Subcutaneous abdominal adipose tissue (tissue), 5 donors: ENCODE measurements at regions not wholly inside any gene's neighbourhood (a gene's known extent, or its start where the extent isn't known, plus 50 kb on each side); places are given as distances from the start of the nearest gene placed in this dataset.

Source experiments
- H3K27ac ChIP-seq: one replicate; pipeline ENCODE4 v1.7.0; 2013; ENCODE audit warnings: low read depth, mild to moderate bottlenecking, inconsistent platforms, low read length, moderate library complexity
- H3K27me3 ChIP-seq, 5 donors: one replicate each; pipeline ENCODE4 v1.7.0; 2013; ENCODE audit warnings: low read length in 5 of 5, inconsistent platforms in 1 of 5; ENCODE audit not compliant: control insufficient read depth in 5 of 5, insufficient read depth in 4 of 5
- H3K36me3 ChIP-seq, 5 donors: one replicate each; pipeline ENCODE4 v1.7.0; 2013; ENCODE audit warnings: low read length in 5 of 5; ENCODE audit not compliant: control insufficient read depth in 5 of 5, insufficient read depth in 5 of 5
- H3K4me1 ChIP-seq, 5 donors: one replicate each; pipeline ENCODE4 v1.7.0; 2013; ENCODE audit warnings: low read length in 5 of 5, mild to moderate bottlenecking in 3 of 5, moderate library complexity in 1 of 5; ENCODE audit not compliant: control insufficient read depth in 5 of 5, insufficient read depth in 5 of 5
- H3K4me3 ChIP-seq, 5 donors: one replicate each; pipeline ENCODE4 v1.7.0; 2013; ENCODE audit warnings: low read length in 5 of 5, low read depth in 1 of 5
- H3K9ac ChIP-seq, 5 donors: one replicate each; pipeline ENCODE4 v1.7.0; 2013; ENCODE audit warnings: low read length in 5 of 5, mild to moderate bottlenecking in 4 of 5, moderate library complexity in 3 of 5
- H3K9me3 ChIP-seq, 5 donors: one replicate each; pipeline ENCODE4 v1.7.0; 2013; ENCODE audit warnings: low read length in 5 of 5; ENCODE audit not compliant: control insufficient read depth in 5 of 5
- donor health status: healthy.
- donor health status: healthy.
- donor health status: healthy.
- donor health status: healthy.
- donor health status: healthy.

DNA sequence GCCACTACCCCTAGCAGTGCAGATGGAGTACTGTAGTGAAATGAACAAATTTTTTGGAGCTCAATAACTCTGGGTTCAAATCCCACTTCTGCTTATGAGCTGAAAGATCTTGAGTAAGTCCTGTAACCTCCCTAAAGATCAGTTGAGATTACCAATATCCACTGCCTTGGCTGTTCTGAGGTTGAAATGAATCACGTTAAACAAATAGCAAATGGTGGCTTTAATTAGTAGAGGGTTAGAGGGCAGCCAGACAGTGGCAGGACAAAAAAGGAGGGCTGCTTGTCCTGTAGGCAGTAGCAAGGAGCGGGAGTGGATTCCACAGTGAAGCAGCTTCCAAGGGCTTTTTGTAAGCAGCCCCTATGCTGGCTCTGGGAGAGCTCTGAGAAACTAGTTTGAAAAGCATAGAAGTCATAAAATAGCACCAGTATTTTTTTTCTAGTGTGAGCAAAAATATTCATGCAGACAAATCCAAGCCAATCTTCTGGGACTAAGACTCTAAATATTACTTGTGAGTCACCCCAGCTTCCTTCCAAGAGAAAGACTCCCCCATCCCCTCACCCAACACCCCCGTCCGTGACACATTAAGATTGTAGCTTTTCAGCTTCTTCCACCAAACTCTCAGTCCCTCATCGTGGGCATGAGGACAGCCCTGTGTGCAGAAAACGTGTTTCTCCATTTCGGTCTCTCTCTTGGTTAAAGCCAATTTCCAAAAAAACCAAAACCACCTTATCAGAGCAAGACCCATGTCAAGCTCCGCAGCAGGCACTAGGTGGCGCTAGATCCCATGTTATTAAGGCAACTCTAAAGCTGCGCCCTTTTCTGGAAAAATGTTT, 123.5 kb upstream of the LGALSL start:
- Histone ChIP-seq H3K27ac (peak overlapping the region; percentile 97), H3K4me3 (peak overlapping the region; percentile 25 to 56 (median 46)), H3K4me1 (peaks cover 7 to 40% (median 28%) of the 10 kb centered on the region in 5 donors), H3K36me3 (no peaks in the 10 kb centered on the region), H3K27me3 (no peaks in the 10 kb centered on the region), H3K9me3 (no peaks in the 10 kb centered on the region), H3K9ac (peak overlapping the region; percentile 49 to 66 (median 57))

DNA sequence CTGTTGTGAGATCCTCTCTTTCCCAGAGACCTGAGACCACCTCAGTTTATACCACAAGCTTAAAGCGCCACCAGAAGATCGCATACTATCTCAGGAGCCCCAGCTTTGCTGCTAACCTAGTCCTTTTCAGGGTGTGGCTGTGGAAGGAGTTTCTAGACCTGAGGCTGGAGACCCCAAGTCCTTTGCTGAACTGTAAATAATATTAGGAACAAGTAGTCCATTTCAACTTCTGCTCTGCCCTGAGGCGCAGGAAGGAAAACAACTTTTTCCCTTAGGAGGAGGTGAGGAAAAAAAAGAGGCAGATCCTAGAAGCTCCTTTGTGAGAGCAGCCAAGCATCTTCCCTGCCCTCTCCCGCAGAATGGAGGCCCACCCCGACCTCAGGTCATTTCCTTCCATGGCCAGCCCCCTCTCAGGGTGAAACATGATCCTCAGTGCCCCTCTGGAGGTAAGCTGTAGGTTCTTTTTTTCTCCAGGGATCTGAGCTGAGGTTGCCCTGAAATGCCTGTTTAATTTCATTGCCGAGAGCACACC, 122.8 kb upstream of the LGALSL start:
- peaks cover 7 to 40% (median 28%) of the 10 kb centered on the region in 5 donors for H3K4me1 ChIP-seq
- no peaks in the 10 kb centered on the region for H3K36me3 ChIP-seq
- H3K27ac ChIP-seq = peak overlapping the region; percentile 97
- H3K4me3 ChIP-seq = peak overlapping the region in 4 of 5 donors; percentile 44 to 56 (median 48)
- H3K9me3 ChIP-seq = no peaks in the 10 kb centered on the region
- H3K27me3 ChIP-seq = no peaks in the 10 kb centered on the region
- peak overlapping the region in 4 of 5 donors; percentile 49 to 66 (median 56) for H3K9ac ChIP-seq

DNA sequence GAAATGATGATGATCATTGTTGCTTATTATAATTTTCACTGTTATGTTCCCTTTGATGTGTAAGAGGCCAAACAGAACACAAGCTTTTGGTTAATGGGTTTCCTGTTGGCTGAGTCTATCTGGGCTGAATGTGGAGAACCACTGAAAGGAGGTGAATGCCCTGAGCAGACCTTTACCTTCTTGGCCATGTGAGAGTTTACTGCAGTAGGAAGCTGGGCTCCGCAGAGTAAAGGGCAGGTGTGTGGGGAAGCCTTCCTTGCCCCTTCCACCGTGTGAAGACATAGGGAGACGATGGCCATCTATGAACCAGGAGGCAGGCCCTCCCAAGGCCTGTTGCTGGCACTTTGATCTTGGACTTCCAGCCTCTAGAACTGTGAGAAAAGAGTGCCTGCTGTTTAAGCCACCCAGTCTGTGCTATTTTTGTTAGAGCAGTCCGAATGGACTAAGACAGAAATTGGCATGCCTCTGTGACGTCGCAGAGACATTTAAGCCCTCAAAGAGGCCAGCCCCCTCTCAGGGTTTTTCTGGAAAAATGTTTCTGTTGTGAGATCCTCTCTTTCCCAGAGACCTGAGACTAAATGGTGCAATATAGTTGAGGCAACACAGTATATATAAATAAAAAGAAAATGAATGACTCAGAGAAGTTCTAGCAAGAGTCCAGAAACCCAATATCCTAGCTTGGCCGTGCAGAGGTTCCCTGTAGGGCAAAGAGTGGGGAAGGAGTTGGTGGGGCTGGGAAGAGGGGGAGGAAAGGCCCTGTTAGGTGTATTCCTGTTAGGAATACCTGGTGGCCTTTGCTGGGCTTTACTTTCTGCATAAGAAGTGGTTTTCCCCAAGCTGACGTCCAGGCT, 121.9 kb upstream of the LGALSL start:
- Histone ChIP-seq H3K27me3 (no peaks in the 10 kb centered on the region), H3K4me1 (peaks cover 7 to 40% (median 28%) of the 10 kb centered on the region in 5 donors), H3K9me3 (no peaks in the 10 kb centered on the region), H3K9ac (no peak overlapping the region), H3K36me3 (no peaks in the 10 kb centered on the region), H3K4me3 (no peak overlapping the region), H3K27ac (peak overlapping the region; percentile 97)

DNA sequence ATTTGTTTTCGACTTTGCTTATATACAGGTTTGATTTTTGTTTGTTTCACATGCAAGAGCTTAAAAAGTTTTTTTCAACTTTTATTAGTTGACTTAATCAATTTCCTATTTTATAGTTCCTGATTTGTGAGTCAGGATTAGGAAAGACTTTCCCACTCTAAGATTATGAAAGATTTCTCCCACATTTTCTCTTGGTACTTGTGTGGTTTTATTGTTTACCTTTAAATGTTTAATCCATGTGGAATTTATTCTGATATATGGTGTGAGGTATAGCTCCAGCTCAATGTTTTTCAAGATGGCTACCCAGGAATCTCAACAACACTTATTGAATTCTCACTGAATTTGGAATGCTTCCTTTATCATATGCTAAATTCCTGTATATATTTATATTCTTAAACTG, 117.8 kb upstream of the LGALSL start:
- no peak overlapping the region for H3K4me3 ChIP-seq
- H3K27me3 ChIP-seq = no peaks in the 10 kb centered on the region
- no peaks in the 10 kb centered on the region for H3K9me3 ChIP-seq
- H3K4me1 ChIP-seq = peaks cover 0 to 9% (median 2%) of the 10 kb centered on the region in 5 donors
- H3K9ac ChIP-seq = no peak overlapping the region
- no peaks in the 10 kb centered on the region for H3K36me3 ChIP-seq
- no peak overlapping the region for H3K27ac ChIP-seq

DNA sequence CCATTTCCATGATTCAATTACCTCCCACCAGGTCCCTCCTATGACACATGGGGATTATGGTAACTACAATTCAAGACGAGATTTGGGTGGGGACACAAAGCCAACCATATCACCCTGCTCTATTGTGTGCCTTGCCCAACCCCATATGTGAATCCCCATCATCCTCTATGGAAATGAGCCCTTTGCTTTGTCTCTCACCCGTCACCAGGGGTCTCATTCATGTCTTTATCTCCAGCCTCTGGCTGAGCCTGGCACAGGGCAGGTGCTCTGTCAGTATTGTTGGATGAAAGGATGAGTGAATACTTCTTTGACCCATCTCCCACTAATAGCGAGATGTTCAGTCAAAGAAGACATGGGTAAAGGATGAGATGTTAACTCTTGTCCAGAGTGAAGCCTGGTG, 116.6 kb upstream of the LGALSL start:
- H3K27me3 ChIP-seq = no peaks in the 10 kb centered on the region
- no peaks in the 10 kb centered on the region for H3K9me3 ChIP-seq
- H3K27ac ChIP-seq = no peak overlapping the region

DNA sequence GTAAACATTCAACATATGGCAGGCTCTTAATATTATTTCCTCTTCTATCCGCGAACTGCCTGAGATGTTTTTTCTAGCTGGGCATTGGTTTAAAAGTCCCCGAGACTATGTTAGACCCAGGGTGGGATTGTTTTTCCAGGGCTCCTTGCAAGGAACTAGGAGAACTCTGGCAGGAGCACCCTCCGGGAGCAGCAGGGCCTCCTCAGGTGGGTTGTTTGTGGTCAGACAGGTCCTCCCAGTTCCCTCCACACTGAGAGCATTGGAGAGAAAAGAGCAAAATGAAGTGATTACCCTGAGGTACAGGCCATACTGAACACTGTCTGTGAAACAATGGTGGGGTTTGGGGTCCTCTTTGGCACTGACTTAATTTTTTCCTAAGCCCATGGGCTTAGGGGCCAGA, 115.9 kb upstream of the LGALSL start:
- H3K4me3 ChIP-seq = no peak overlapping the region
- H3K9ac ChIP-seq = no peak overlapping the region
- H3K27ac ChIP-seq = no peak overlapping the region
- H3K4me1 ChIP-seq = no peaks in the 10 kb centered on the region
- no peaks in the 10 kb centered on the region for H3K36me3 ChIP-seq
- H3K27me3 ChIP-seq = no peaks in the 10 kb centered on the region
- no peaks in the 10 kb centered on the region for H3K9me3 ChIP-seq

More for the DNA sequence above, 116.6 kb upstream of the LGALSL start:
- H3K4me3 ChIP-seq = no peak overlapping the region
- H3K9ac ChIP-seq = no peak overlapping the region
- H3K36me3 ChIP-seq = no peaks in the 10 kb centered on the region
- H3K4me1 ChIP-seq = no peaks in the 10 kb centered on the region

DNA sequence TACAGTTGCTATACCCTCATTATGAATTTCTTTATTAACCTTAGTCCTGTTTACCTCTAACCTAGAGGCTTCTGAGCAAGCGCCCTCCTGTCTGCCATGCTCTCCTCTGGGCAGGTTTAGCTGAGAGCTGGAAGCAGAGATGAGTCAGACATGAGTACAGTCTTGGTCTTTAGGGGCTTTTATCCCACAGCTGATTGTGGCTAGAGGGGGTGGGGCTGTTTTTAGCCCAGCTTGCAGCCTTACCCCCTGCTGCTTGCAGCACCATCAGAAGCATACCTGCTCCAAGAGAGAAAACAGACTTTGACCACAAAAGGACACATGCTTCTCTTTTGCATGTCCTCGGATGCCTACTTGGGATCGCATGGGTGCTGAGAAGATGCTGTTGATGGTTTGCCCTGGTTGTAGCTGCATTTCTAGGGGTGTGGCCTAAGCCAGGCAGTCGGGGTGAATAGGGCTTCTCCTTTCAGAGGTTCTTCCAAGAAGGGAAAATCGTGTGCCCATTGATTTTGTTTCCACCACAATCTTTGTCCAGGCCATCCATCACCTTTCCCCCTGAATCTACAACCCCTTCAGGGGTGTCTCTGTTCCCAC, 115.0 kb upstream of the LGALSL start:
- no peak overlapping the region for H3K9ac ChIP-seq
- H3K36me3 ChIP-seq = no peaks in the 10 kb centered on the region
- no peaks in the 10 kb centered on the region for H3K27me3 ChIP-seq
- H3K27ac ChIP-seq = no peak overlapping the region
- no peaks in the 10 kb centered on the region for H3K4me1 ChIP-seq
- H3K4me3 ChIP-seq = no peak overlapping the region
- H3K9me3 ChIP-seq = no peaks in the 10 kb centered on the region

DNA sequence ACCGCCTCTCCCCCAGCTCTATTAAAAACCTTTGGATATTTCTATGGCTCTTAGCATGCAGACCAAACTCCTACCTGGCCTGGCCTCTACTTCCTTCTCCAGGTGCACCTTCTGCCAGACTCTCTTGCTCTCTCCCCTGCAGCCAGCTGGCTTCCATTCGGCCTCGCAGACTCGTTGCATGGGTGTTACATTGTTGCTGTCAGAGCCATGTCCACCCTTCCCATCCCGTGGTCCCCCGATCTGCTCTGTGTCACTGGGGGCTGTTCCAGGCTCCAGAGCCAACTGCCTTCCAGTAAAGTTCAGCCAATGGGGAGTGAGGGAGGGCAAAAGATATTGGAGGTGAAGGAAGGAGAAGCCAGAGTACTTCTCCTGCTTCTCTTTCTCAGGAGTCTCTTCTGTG, 112.5 kb upstream of the LGALSL start:
- H3K27ac ChIP-seq = no peak overlapping the region

DNA sequence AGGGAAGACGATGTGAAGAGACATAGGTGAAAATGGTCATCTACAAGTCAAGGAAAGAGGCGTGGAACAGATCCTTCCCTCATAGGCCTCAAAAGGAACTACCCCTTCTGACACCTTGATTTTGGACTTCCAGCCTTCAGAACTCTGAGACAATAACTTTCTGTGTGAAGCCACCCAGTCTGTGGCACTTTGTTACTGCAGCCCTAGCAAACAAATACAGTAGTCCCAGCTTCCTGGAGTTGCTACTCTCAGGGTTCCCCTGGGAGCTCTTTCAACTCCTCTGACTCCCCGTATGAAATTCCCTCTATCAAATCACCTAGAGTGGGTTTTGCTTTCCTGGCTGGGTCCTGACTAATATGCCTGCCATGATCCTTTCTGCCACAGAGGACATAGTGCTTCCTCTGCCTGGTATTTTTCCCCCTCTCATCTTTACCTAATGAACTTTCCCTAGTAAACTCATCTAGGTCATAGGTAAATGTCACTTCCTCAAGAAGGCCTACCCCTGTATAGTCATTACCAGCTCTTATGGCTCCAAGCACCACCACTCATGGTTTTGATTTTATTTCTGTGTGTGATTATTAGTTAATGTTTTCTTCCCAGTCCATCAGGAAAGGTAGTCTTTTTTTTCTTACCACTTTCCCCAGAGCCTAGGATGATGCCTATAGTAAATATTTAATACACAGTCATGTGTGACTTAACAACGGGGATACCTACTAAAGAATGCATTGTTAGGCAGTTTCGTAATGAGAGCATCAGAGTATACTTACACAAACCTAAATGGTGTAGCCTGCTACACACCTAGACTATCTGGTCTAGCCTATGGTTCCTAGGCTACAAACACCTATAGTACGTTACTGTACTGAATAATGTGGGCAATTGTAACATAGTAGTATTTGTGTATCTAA, 111.5 kb upstream of the LGALSL start:
- H3K27me3 ChIP-seq = no peaks in the 10 kb centered on the region
- no peaks in the 10 kb centered on the region for H3K9me3 ChIP-seq
- H3K36me3 ChIP-seq = no peaks in the 10 kb centered on the region
- H3K4me3 ChIP-seq = no peak overlapping the region
- H3K27ac ChIP-seq = no peak overlapping the region
- H3K4me1 ChIP-seq = no peaks in the 10 kb centered on the region
- H3K9ac ChIP-seq = no peak overlapping the region

More for the DNA sequence above, 112.5 kb upstream of the LGALSL start:
- H3K9ac ChIP-seq = no peak overlapping the region
- H3K4me1 ChIP-seq = no peaks in the 10 kb centered on the region
- H3K27me3 ChIP-seq = no peaks in the 10 kb centered on the region
- H3K9me3 ChIP-seq = no peaks in the 10 kb centered on the region
- H3K4me3 ChIP-seq = no peak overlapping the region
- no peaks in the 10 kb centered on the region for H3K36me3 ChIP-seq
